Sigmoid colon (tissue), 6 donors: ENCODE measurements at regions not wholly inside any gene's neighbourhood (a gene's known extent, or its start where the extent isn't known, plus 50 kb on each side); places are given as distances from the start of the nearest gene placed in this dataset.

ENCODE experiments used
- DNase-seq: peaks from one replicate; pipeline ENCODE4 v3.0.0-alpha.2; 2019
- H3K27ac ChIP-seq, 4 donors: fragments of 200-600 bp; sonication (generic); one replicate each; pipeline ENCODE4 v1.5.1; 2016 to 2019; ENCODE audit warnings: mild to moderate bottlenecking in 1 of 4
- H3K27me3 ChIP-seq, 3 donors: fragments of 200-600 bp; sonication (generic); one replicate each; pipeline ENCODE4 v1.5.1; 2019; ENCODE audit warnings: mild to moderate bottlenecking in 1 of 3
- H3K36me3 ChIP-seq, 4 donors: fragments of 200-600 bp; sonication (generic); one replicate each; pipeline ENCODE4 v1.5.1; 2016 to 2019
- H3K4me1 ChIP-seq, 4 donors: fragments of 200-600 bp; sonication (generic); one replicate each; pipeline ENCODE4 v1.5.1; 2017 to 2019
- H3K4me3 ChIP-seq, 4 donors: fragments of 200-600 bp; sonication (generic); one replicate each; pipeline ENCODE4 v1.5.1; 2017 to 2019; ENCODE audit warnings: mild to moderate bottlenecking in 2 of 4, moderate library complexity in 1 of 4
- H3K9me3 ChIP-seq, 4 donors: fragments of 200-600 bp in 3 of 4; sonication (generic) in 3 of 4; one replicate each; pipeline versions ENCODE4 v1.5.1 to v1.6.1; 2013 to 2019
- EP300 ChIP-seq, 4 donors: sonication (generic); formaldehyde crosslinking; IDR thresholded peaks; one replicate each; pipeline ENCODE4 v1.6.1; 2017; ENCODE audit warnings: antibody characterized with exemption in 4 of 4
- POLR2A ChIP-seq, 2 donors: fragments of 450-650 bp; IDR thresholded peaks; one replicate each; pipeline ENCODE4 v1.6.1; 2016; ENCODE audit warnings: antibody characterized with exemption in 2 of 2, mild to moderate bottlenecking in 2 of 2, moderate library complexity in 2 of 2
- POLR2AphosphoS5 ChIP-seq, 4 donors: sonication (generic); formaldehyde crosslinking; IDR thresholded peaks; one replicate each; pipeline ENCODE4 v1.6.1; 2017; ENCODE audit warnings: antibody characterized with exemption in 4 of 4
- WGBS, 2 donors: extraction: QIAGEN DNeasy Blood & Tissue Kit; methylation state at CpG; one replicate each; pipeline ENCODE4 v1.1.7; 2013; 5-methylcytosine and 5-hydroxymethylcytosine counted together
- intact Hi-C: fragments of 100-400 bp; cut with DNase I; formaldehyde crosslinking; loops from one replicate; pipeline ENCODE4 v1.15.1; 2023
- TF ChIP-seq, protein P1 (sequence below), 4 experiments: fragments of 450-650 bp in 3 of 4; fragments of 200-600 bp in 1 of 4; IDR thresholded peaks; one replicate each; pipeline ENCODE4 v1.5.1; 2016 to 2019; ENCODE audit warnings: antibody characterized with exemption in 4 of 4, mild to moderate bottlenecking in 3 of 4, moderate library complexity in 2 of 4
- donor health status: healthy with polysubstance abuse.
- donor health status: healthy.

DNA sequence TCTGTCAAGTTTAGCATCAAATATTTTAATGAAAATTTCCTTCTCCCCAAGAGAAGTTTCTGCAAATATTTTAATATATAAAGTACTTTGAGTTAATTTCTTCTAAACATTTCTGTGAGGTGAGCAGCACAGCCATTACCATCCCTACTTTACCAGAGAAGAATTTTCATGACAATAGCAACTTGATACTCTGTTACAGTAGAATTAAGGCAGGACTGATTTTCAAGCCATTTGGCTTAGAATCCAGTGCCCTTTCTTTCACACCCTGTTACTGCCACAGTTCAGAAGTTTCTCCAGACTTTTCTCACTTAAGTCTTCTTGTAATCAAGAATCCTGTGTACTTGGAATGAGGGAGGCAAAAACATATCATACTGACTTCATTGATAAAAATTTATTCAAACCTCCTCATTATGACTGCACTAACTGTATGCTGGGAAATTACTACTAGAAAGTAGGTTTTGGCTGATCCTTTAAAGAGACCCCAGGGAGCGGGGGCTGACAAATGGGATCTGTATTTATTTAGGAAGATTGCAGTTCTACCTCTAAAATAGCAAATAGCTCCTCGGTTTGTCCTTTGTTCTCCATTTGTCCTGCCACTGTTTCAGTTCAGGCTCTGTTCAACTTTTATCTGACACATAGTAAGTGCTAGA, 557.0 kb upstream of the SGO1 start:
- Histone ChIP-seq H3K9me3 (no peaks in the 10 kb centered on the region), H3K36me3 (no peaks in the 10 kb centered on the region), H3K27me3 (no peaks in the 10 kb centered on the region), H3K4me1 (peaks cover 0 to 36% (median 13%) of the 10 kb centered on the region in 4 donors), H3K27ac (no peak overlapping the region), H3K4me3 (no peak overlapping the region)
- WGBS, 2 donors, result 46 to 55% methylated on average over 2 of the region's 2 CpGs
- intact Hi-C loops, result no loop called here
- TF ChIP-seq, protein P1, sequence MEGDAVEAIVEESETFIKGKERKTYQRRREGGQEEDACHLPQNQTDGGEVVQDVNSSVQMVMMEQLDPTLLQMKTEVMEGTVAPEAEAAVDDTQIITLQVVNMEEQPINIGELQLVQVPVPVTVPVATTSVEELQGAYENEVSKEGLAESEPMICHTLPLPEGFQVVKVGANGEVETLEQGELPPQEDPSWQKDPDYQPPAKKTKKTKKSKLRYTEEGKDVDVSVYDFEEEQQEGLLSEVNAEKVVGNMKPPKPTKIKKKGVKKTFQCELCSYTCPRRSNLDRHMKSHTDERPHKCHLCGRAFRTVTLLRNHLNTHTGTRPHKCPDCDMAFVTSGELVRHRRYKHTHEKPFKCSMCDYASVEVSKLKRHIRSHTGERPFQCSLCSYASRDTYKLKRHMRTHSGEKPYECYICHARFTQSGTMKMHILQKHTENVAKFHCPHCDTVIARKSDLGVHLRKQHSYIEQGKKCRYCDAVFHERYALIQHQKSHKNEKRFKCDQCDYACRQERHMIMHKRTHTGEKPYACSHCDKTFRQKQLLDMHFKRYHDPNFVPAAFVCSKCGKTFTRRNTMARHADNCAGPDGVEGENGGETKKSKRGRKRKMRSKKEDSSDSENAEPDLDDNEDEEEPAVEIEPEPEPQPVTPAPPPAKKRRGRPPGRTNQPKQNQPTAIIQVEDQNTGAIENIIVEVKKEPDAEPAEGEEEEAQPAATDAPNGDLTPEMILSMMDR (IDR thresholded peaks at IDR 0.05), result no peak
- TF ChIP-seq EP300 (IDR thresholded peaks at IDR 0.05), result no peak
- no peak for TF ChIP-seq POLR2A (IDR thresholded peaks at IDR 0.05)
- no peak for TF ChIP-seq POLR2AphosphoS5 (IDR thresholded peaks at IDR 0.05)
- DNase-seq, result no peak

DNA sequence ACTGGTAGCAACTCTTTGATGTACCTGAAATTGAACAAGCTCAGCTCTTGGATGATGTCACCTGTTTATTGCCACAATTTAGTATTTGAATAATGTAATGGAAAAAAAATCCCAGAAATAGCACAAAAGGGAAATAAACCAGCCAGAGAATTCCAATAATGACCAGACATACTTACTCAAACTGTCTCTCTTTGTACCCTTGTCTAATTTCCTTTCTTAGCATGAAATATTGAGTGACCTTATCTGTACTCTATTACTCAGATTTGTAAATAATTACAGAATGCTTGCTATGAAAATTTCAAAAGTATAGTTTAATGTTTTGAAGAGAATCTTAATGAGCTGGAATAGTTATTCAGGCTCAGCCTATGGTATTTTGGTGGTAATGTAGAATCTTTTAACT, 555.4 kb upstream of the SGO1 start:
- Histone ChIP-seq H3K27me3 (no peaks in the 10 kb centered on the region), H3K4me1 (peaks cover 0 to 36% (median 13%) of the 10 kb centered on the region in 4 donors), H3K4me3 (no peak overlapping the region), H3K36me3 (no peaks in the 10 kb centered on the region), H3K27ac (no peak overlapping the region), H3K9me3 (no peaks in the 10 kb centered on the region)
- intact Hi-C loops, result no loop called here
- no peak for DNase-seq
- no peak for TF ChIP-seq POLR2A (IDR thresholded peaks at IDR 0.05)
- no peak for TF ChIP-seq EP300 (IDR thresholded peaks at IDR 0.05)
- TF ChIP-seq, protein P1 (IDR thresholded peaks at IDR 0.05), result no peak
- TF ChIP-seq POLR2AphosphoS5 (IDR thresholded peaks at IDR 0.05), result no peak

DNA sequence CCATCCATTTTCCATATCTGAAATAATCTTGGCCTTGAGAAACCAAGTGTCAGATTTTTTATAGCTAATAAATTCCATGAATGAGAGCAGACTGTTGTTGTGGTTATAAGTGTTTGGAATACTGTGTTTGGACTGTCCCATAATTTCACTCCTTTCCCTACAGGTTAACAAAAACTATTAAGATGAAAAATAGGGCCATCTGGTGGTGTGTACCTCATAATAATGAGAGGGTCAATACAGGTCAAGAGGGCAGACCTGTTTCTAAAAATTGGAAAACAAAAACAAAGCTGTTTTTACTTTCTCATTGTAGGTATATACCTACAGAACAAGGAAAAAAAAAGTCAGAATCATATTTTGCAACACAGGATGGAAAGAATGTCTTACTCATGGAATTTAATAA, 553.8 kb upstream of the SGO1 start:
- no peaks in the 10 kb centered on the region for H3K27me3 ChIP-seq
- no peaks in the 10 kb centered on the region for H3K9me3 ChIP-seq
- H3K27ac ChIP-seq, result no peak overlapping the region
- H3K4me3 ChIP-seq, result no peak overlapping the region
- intact Hi-C loops, result no loop called here
- no peak for TF ChIP-seq EP300 (IDR thresholded peaks at IDR 0.05)
- no peaks in the 10 kb centered on the region for H3K36me3 ChIP-seq
- peaks cover 0 to 36% (median 13%) of the 10 kb centered on the region in 4 donors for H3K4me1 ChIP-seq
- no peak for DNase-seq

DNA sequence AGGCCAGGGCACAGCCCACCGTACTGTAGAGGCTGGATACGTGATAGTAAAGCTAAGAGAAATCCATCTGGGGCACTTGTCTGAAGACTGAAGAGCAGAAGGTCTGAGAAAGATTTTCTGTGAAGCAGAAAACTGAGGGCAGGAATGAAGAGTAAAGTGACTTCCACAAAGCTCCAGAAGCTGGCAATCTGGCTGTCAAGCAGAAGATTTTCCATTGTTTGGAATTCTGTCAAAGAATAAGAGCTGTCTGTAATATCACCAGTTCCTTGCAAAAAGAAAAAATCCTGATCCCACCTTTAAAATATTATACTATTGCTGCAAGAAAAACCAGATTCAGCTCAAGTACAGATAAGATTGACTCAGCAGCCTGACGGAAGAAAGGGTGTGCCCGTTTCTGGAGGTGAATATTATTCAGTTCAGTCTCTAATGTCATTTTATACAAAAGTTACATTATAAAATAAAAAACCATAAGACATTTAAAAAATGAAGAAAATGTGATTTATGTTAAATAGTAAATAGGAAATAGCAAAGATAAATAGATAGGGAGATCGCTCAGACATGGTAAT, 550.4 kb upstream of the SGO1 start:
- peaks cover 0 to 28% (median 5%) of the 10 kb centered on the region in 4 donors for H3K4me1 ChIP-seq
- no peaks in the 10 kb centered on the region for H3K9me3 ChIP-seq
- TF ChIP-seq, protein P1 (IDR thresholded peaks at IDR 0.05), result no peak
- TF ChIP-seq POLR2AphosphoS5 (IDR thresholded peaks at IDR 0.05), result no peak
- TF ChIP-seq POLR2A (IDR thresholded peaks at IDR 0.05), result no peak
- no peak for TF ChIP-seq EP300 (IDR thresholded peaks at IDR 0.05)
- 72 to 86% methylated on average over 5 of the region's 5 CpGs for WGBS, 2 donors
- H3K36me3 ChIP-seq, result no peaks in the 10 kb centered on the region
- DNase-seq, result no peak
- no peaks in the 10 kb centered on the region for H3K27me3 ChIP-seq
- intact Hi-C loops, result no loop called here
- H3K4me3 ChIP-seq, result no peak overlapping the region
- no peak overlapping the region for H3K27ac ChIP-seq

DNA sequence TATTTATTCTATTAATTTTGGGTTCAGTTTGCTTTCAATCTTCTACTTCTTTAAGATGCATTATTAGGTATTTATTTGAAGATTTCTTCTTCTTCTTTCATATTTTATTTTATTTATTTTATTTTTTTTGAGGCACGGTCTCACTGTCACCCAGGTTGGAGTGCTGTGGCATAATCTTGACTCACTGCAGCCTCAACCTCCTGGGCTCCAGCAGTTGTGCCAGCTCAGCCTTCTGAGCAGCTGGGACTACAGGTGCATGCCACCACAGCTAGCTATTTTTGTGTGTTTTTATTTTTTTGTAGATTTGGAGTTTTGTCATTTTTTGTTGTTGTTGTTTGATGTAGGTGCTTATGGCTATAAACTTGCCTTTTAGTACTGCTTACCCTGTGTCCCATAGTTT, 543.2 kb upstream of the SGO1 start:
- Histone ChIP-seq H3K36me3 (no peaks in the 10 kb centered on the region), H3K4me1 (no peaks in the 10 kb centered on the region), H3K4me3 (no peak overlapping the region), H3K27ac (no peak overlapping the region), H3K9me3 (no peaks in the 10 kb centered on the region), H3K27me3 (no peaks in the 10 kb centered on the region)
- intact Hi-C loops, result no loop called here
- TF ChIP-seq EP300 (IDR thresholded peaks at IDR 0.05) (no peak), POLR2AphosphoS5 (IDR thresholded peaks at IDR 0.05) (no peak), POLR2A (IDR thresholded peaks at IDR 0.05) (no peak)
- TF ChIP-seq, protein P1 (IDR thresholded peaks at IDR 0.05), result no peak
- DNase-seq, result no peak
- WGBS, 2 donors, result 89% methylated on average over 1 of the region's 1 CpG
